GM21526 (cell line): ENCODE measurements at regions not wholly inside any gene's neighbourhood (a gene's known extent, or its start where the extent isn't known, plus 50 kb on each side); places are given as distances from the start of the nearest gene placed in this dataset.

Experiments used
- ATAC-seq: cut with Tn5 transposase; IDR thresholded peaks from one replicate; pipeline ENCODE4 v1.9.1; 2021; ENCODE audit warnings: moderate library complexity; ENCODE audit not compliant: unreplicated experiment, low FRiP score

DNA sequence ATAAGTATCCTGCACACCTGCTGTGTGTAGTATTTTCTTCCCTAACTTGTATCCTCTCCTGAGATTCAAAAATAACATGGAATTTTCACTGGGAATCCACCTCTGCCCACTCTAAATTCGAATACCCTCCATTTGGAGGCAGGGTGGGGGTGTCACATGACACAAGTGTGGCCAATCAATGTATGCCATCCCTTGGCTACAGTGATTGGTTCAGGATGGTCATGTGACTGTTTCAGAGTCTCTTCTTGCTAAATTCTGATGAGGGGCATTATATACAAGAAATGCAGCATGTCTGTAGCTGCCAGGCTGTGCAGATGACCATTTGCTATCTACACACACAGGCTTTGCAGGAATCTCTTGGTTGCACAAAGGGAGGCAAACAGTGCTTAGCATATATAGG is 86.8 kb upstream of the TMEM132C start:
- no peak for ATAC-seq

DNA sequence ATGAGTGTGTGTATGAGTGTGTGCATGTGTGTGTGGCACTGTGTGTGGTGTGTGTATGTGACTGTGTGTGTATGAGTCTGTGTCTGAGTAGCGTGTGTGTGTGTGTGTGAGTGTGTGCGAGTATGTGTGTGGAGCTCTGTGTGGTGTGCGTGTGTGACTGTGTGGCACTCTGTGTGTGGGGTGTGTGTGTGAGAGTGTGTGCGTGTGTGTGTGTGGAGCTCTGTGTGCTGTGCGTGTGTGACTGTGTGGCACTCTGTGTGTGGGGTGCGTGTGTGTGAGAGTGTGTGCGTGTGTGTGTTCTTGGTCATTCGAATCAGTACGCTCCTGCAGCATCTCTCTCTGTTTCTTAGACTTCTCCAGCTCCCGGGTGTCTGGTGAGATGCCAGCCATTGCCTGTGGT is 76.9 kb upstream of the TMEM132C start:
- no peak for ATAC-seq

DNA sequence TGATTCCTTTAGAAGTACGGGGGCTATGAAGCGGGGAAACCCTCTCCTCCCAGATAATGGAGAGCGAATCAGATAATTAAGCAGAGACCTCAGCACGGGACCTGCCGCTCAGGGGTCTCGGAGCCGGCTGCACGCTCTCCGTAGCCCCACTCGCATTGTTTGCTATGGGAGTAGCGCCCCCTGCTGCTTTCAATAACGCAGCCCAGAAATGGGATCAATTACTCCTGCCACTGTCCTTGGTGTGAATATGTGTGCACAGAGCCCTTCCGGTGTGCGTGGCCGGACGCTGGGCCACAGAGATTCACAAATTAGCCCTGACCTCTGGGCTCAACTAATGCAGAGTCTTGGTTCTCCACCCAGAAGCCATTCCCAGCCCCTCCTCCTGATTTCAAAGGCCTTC is 76.4 kb upstream of the TMEM132C start:
- ATAC-seq, result no peak

DNA sequence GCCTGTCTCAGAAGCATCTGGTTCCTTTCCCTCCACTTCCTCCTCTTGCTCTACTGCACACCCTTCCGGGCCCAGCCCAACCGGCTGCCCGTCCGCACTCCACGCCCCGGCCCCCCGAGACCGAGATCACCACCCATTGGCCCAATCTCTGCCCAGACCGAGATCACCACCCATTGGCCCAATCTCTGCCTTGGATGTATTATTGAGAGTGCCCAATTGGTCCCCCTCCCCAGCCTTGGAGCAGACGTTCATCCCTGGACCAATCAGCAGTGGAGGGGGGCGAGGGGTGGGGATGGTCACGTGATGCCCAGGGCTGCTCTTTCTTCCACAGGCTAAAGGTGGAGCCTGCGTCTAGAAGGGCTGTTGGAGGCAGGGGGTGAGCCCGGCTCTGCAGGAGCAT is 75.6 kb upstream of the TMEM132C start:
- no peak for ATAC-seq

DNA sequence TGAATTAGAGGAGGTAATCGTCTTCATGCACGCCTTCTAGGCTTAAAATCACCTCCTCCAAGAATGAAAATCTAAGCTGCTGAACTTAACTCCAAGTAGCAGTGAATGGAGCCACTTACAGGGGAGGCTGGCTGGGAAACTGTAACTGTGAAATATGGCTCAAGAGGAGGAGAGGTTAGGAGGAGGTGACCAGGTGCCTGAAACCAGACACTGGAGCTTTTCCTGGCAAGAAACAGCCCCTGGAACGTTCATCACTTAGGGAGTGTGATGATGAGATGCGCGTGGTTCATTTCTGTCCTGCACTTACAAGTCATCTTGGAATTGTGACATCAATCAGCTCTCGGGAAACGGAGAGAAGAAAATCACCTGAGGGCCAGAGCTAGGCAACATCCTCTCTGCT is 62.3 kb upstream of the TMEM132C start:
- no peak for ATAC-seq

DNA sequence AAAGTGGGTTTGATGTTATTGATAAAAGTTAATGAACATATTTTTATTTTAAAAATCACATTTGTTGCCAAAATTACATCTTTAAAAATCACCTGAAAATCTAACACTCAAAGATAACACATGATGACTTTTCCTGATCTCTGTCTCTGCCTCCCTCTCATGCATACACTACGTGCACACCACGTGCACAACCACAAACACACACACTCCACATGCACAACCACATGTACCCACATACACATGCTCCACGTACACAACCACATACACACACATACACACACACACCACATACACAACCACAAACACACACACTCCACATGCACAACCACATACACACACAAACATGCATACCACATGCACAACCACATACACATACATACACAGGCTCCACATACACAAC is 61.8 kb upstream of the TMEM132C start:
- no peak for ATAC-seq

DNA sequence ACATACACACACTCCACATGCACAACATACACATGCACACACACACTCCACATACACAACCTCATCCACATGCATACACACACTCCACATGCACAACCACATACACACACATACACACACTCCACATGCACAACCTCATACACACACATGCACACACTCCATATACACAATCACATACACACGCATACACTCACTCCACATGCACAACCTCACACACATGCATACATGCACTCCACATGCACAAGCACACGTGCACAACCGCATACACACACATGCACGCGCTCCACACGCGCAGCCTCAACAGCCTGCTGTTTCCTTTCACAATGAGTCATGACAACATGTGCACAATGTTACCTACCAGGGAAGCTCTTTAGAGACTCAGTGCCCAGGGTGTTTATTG is 61.2 kb upstream of the TMEM132C start:
- no peak for ATAC-seq
